ENCODE measurements at regions not wholly inside any gene's neighbourhood (a gene's known extent, or its start where the extent isn't known, plus 50 kb on each side); places are given as distances from the start of the nearest gene placed in this dataset.

DNA sequence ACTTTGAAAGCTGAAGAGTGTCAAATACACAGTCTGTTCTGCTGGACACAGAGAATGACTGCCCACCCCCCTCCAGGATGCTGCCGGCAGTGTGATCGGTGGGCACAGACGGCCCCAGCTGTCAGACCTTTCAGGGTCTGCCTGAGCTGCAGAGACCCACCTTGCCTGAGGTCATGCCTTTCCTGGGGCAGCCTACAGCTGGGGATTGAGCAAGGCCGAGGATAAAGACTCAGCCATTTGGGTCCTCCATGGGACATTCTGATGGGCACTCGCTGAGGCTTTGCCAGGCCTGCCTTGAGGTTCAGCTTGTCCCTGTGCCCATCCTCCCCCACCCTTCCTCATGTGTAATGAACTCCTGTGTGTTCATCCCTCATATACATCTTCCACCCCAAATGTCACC lies 102.3 kb upstream of the SMAD3 start:
- TF ChIP-seq POLR2A (IDR thresholded peaks at IDR 0.05): no peak
- TF ChIP-seq POLR2AphosphoS5 (IDR thresholded peaks at IDR 0.05): no peak
- TF ChIP-seq, protein P1, sequence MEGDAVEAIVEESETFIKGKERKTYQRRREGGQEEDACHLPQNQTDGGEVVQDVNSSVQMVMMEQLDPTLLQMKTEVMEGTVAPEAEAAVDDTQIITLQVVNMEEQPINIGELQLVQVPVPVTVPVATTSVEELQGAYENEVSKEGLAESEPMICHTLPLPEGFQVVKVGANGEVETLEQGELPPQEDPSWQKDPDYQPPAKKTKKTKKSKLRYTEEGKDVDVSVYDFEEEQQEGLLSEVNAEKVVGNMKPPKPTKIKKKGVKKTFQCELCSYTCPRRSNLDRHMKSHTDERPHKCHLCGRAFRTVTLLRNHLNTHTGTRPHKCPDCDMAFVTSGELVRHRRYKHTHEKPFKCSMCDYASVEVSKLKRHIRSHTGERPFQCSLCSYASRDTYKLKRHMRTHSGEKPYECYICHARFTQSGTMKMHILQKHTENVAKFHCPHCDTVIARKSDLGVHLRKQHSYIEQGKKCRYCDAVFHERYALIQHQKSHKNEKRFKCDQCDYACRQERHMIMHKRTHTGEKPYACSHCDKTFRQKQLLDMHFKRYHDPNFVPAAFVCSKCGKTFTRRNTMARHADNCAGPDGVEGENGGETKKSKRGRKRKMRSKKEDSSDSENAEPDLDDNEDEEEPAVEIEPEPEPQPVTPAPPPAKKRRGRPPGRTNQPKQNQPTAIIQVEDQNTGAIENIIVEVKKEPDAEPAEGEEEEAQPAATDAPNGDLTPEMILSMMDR (IDR thresholded peaks at IDR 0.05): no peak

Measured in prostate gland (tissue), 2 donors.